Stimulated activated naive CD8-positive, alpha-beta T cell treated with anti-CD3 and anti-CD28 coated beads, Interleukin-15, amount 100 ng/mL, for 72 hours (primary cell): ENCODE measurements at regions not wholly inside any gene's neighbourhood (a gene's known extent, or its start where the extent isn't known, plus 50 kb on each side); places are given as distances from the start of the nearest gene placed in this dataset.

Source experiments
- ATAC-seq: fragments of 150-1000 bp; cut with Tn5 transposase; 2 replicates; pipeline ENCODE4 v1.10.0; 2021; ENCODE audit warnings: mild to moderate bottlenecking, moderate library complexity
- DNase-seq, 2 donors: peaks; one replicate each; pipeline ENCODE4 v3.0.0; 2021 to 2022
- H3K27ac Mint-ChIP-seq, 2 donors: one replicate each; pipeline ENCODE4 v1.8.0; 2022; ENCODE audit warnings: mild to moderate bottlenecking in 2 of 2, mixed read lengths in 2 of 2, moderate library complexity in 2 of 2
- H3K27me3 Mint-ChIP-seq: one replicate; pipeline ENCODE4 v1.8.0; 2022; ENCODE audit warnings: mixed read lengths
- H3K4me1 Mint-ChIP-seq: one replicate; pipeline ENCODE4 v1.8.0; 2022; ENCODE audit warnings: mild to moderate bottlenecking, mixed read lengths
- H3K4me3 Mint-ChIP-seq, 2 donors: one replicate each; pipeline ENCODE4 v1.8.0; 2022; ENCODE audit warnings: mild to moderate bottlenecking in 2 of 2, mixed read lengths in 2 of 2, moderate library complexity in 1 of 2
- H3K9me3 Mint-ChIP-seq, 2 donors: one replicate each; pipeline ENCODE4 v1.8.0; 2022; ENCODE audit warnings: mixed read lengths in 2 of 2

DNA sequence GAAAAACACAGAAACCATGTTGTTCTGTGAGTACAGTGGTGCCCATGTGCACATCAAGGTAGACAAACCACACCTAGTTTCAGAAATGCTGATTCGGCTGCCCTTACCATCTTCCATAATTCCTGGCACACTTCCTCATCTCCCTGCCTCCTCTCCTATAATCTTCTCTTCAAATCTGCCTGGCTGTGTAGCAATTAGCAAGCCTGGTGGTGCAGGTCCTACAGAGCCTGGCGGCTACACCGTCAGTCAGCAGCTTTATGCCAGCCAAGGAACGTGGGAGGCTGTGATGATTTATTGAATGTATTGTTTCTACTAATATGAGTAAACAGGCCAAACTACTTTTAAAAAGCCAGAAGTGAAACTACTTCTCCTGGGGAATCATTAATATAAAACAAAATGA is 106.8 kb downstream of the SEMA6D start:
- peaks cover 4 to 7% of the 10 kb centered on the region in 2 donors for H3K9me3 Mint-ChIP-seq

DNA sequence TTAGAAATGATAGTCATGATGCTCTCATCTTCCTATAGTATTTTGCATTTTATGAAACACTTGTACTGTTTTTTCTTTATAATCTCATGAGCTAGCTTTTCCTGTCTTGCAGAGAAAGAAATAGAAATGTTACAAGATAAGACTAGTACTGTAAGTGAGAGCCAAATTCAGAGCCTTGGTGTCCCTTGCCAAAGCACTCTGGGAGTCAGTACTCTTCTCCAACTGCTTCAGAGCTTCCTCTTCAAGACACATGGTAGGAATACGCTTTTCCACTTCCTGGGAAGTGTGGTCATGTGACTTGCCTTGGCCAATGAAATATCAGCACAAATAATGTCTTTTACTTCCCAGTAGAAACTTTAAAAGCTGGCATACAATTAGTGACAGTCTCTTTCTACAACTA is 112.4 kb downstream of the SEMA6D start:
- Mint-ChIP-seq H3K27ac (no peak overlapping the region), H3K9me3 (peaks cover 12 to 15% of the 10 kb centered on the region in 2 donors), H3K4me1 (no peaks in the 10 kb centered on the region), H3K4me3 (no peak overlapping the region), H3K27me3 (peaks cover 34% of the 10 kb centered on the region)
- DNase-seq (no peak), ATAC-seq (no peak)

More for the DNA sequence above, 106.8 kb downstream of the SEMA6D start:
- H3K27ac Mint-ChIP-seq, result no peak overlapping the region
- DNase-seq (no peak), ATAC-seq (no peak)
- no peak overlapping the region for H3K4me3 Mint-ChIP-seq
- H3K4me1 Mint-ChIP-seq, result no peaks in the 10 kb centered on the region
- H3K27me3 Mint-ChIP-seq, result peaks cover 21% of the 10 kb centered on the region

DNA sequence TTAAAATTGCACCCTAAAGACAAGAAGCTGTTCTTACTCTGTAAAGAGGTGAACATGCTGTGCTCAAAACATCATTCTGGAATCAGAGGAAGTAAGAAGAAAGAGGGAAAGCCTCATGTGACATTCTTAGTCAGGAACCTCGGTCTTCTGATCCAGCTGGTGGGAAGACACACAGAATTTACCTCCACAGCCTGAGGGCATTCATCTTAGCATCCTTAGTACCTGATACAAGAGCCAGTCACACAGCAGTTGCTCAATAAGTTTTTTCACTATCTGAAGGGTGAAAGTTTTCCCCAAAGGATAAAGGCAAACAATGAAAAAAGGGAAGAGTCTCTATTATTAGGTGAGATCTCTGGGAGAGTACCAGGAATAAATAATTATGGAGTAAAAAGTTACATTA is 116.8 kb downstream of the SEMA6D start:
- no peak for DNase-seq
- Mint-ChIP-seq H3K9me3 (peaks cover 13 to 15% of the 10 kb centered on the region in 2 donors), H3K4me1 (no peaks in the 10 kb centered on the region), H3K4me3 (no peak overlapping the region), H3K27ac (no peak overlapping the region), H3K27me3 (peaks cover 16% of the 10 kb centered on the region)
- ATAC-seq, result no peak

DNA sequence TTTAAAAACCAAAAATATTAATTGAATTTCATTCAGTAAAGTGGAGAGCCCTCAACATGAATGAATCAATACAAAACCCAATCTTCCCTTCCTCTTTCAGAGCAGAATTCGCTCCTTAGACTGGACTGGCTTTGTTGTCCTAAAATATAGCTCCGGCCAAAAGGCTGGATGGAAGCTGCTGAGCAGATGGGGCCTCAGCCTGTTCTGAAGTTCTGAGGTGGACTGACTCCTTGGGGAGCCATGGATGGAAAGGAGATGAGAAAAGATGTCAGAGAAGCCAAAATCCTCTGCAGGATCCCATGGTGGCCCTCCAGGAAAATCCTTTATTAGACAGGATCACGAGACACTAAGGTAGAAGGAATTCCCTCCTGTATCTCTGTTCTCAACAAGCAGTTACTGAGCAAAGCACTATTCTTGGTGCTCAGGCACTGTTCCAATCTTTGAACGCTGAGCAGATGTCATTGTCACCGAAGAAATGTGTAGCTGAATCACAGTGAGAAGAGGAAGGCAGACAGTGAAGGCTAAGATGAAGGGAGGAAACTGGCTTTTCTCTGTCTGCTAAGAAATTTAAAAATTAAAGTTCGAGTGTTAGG is 122.0 kb downstream of the SEMA6D start:
- Mint-ChIP-seq H3K4me1 (no peaks in the 10 kb centered on the region), H3K27ac (no peak overlapping the region), H3K9me3 (peaks cover 4 to 7% of the 10 kb centered on the region in 2 donors), H3K27me3 (peaks cover 10% of the 10 kb centered on the region), H3K4me3 (no peak overlapping the region)
- ATAC-seq (no peak), DNase-seq (no peak)

DNA sequence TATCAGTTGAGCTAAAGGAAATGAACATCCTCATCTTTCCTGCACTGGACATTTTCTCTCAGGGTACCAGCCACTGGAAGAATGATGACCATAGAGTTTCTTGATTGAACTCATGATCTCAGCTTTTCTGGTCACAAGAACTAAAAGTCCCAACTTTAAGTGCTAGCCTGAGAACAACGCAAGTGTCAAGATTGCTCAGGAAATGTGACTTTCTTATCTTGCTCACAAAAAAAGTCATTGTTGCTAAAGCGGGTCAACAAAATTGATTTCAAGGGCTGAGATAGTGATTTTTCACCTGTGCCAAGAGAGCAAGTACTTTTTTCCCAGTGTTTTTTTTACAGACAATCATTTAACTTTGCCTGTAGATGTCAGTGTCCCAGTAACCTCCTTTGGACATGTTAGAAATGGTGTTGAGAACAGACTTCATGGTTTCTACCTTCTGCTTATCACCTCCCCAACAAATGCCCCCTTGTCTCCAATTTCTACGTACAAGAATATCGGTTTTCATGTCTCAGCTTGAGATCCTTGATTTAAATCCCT is 125.9 kb downstream of the SEMA6D start:
- no peak overlapping the region for H3K4me3 Mint-ChIP-seq
- DNase-seq (no peak), ATAC-seq (no peak)
- H3K27me3 Mint-ChIP-seq, result peaks cover 22% of the 10 kb centered on the region
- no peaks in the 10 kb centered on the region for H3K4me1 Mint-ChIP-seq
- no peak overlapping the region for H3K27ac Mint-ChIP-seq
- H3K9me3 Mint-ChIP-seq, result no peaks in the 10 kb centered on the region

DNA sequence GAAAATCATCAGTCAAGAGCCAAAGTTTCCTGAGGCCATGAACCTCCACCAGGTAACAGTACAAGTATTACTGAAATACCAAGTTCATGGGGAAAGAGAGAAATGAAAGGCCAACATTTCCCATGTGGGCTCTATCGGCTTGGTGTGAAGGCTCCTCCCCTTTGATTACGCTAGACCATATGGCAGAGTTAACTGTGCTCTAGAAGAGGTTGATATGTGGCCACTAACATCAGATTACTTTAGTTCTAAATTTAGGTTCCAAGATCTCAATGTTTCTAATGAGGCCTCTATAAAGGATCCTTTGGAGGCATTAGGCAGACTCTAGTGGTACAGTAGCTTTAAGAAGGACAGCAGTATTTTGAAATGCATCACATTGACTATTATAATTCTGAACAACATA is 127.1 kb downstream of the SEMA6D start:
- DNase-seq, result no peak
- Mint-ChIP-seq H3K4me1 (no peaks in the 10 kb centered on the region), H3K9me3 (no peaks in the 10 kb centered on the region), H3K4me3 (no peak overlapping the region), H3K27me3 (peaks cover 16% of the 10 kb centered on the region), H3K27ac (no peak overlapping the region)
- no peak for ATAC-seq

DNA sequence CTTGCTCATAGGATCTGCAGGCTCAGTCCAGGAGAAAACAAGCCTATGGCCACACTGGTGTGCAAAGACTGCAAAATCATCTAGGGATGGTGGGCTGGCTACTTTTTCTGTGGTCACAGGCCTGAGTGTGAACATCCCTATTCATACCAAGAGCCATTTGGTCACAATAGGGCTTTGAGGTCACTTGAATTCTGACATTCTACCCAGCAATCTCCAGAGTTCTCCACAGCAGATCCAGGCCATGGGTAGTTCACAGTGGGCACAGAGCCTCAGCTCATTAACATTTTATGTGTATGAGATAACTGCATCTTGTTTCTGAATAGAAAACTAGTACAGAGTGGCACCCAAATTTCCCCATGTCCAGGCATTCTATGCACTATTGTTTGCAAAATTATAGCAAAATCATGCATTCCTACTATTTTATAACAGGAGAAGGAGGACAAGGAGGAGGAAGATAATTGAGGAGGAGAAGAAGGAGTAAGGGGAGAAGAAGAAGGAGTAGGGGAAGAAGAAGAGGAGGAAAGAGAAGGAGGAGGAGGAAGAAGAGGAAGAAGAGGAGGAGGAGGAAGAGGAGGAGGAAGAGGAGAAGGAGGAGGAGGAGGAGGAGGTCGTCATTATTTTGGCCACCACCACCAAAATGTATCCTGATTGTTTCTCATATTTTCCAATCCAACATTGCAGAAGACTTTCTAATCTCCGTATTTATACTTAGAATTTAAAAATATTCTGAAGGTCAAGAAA is 129.0 kb downstream of the SEMA6D start:
- Mint-ChIP-seq H3K27ac (no peak overlapping the region), H3K4me3 (no peak overlapping the region), H3K4me1 (no peaks in the 10 kb centered on the region), H3K9me3 (no peaks in the 10 kb centered on the region), H3K27me3 (peaks cover 13% of the 10 kb centered on the region)
- DNase-seq (no peak), ATAC-seq (no peak)

DNA sequence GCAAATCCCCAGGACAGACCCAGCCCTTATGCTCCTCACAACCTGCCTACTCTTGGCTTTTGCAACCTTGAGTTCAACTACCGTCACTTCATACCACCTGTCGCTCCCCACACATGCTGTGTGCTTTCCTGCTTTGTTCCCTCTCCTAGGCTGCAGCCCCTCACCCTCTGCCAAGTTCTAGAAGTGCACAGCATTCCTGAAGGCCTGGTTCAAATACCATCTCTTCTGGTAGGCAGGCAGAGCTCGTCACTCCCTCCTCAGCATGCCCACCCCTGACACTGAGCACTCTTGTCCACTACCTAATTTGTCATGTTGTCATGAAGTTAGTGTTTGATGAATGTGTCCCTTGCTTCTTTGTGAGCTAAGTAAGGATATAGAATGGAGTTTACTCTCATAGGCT is 129.6 kb downstream of the SEMA6D start:
- no peak for ATAC-seq
- Mint-ChIP-seq H3K27ac (no peak overlapping the region), H3K4me3 (no peak overlapping the region), H3K27me3 (peaks cover 13% of the 10 kb centered on the region), H3K9me3 (no peaks in the 10 kb centered on the region), H3K4me1 (no peaks in the 10 kb centered on the region)
- DNase-seq, result no peak

DNA sequence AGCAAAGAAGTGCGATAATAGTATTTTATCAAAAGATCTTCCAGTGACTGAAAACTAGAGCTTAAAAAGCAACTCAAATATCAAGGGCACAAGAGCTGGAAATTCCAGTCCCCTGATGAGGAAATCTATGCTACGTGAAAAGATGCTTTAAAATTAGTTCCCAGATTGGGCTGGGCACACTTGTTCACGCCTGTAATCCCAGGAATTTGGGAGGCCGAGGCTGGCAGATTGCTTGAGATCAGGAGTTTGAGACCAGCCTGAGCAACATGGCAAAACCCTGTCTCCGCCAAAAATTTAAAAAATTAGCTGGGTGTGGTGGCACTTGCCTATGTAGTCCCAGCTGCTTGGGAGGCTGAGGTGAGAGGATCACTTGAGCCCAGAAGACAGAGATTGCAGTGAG is 138.8 kb downstream of the SEMA6D start:
- H3K27ac Mint-ChIP-seq, result no peak overlapping the region
- ATAC-seq (no peak), DNase-seq (no peak)
- H3K9me3 Mint-ChIP-seq, result peaks cover 0 to 11% of the 10 kb centered on the region in 2 donors
- no peak overlapping the region for H3K4me3 Mint-ChIP-seq
- H3K4me1 Mint-ChIP-seq, result no peaks in the 10 kb centered on the region
- H3K27me3 Mint-ChIP-seq, result no peaks in the 10 kb centered on the region

DNA sequence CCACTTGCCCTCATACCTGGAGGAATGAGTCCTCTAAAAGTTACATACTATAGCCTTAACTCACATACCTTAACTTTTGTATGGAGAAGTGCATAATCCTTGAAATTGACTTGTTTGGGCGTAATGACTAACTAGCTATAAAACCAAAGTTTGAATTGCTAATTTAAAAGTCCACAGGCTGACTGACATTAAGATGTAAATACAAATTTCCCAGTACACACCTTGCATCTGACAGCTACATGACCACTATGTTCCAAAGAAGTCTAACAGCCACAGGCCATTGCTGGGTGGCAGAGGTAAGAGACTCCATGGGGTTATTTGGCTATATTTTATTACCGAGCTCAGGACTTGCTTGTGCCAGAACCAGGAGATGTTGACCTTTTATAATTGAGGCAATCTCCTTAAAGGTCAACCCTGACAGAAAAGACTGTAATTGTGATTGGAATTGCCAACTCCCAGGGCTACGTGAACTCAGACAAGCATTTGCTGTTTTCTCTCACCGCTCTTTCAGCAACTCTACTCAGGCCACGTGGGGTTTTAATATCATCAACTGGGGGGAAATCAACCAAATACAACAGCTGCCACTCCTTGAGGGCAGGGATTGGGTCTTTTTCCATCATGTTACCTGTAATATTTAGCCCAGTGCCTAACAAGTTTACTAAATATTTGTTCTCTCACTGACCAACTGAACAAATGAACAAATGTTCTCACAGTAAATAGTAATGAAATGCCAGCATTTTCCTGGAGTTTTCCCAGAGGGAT is 139.9 kb downstream of the SEMA6D start:
- H3K4me1 Mint-ChIP-seq, result no peaks in the 10 kb centered on the region
- no peak for DNase-seq
- H3K27me3 Mint-ChIP-seq, result no peaks in the 10 kb centered on the region
- H3K27ac Mint-ChIP-seq, result no peak overlapping the region
- no peak for ATAC-seq
- no peak overlapping the region for H3K4me3 Mint-ChIP-seq
- peaks cover 0 to 11% of the 10 kb centered on the region in 2 donors for H3K9me3 Mint-ChIP-seq

DNA sequence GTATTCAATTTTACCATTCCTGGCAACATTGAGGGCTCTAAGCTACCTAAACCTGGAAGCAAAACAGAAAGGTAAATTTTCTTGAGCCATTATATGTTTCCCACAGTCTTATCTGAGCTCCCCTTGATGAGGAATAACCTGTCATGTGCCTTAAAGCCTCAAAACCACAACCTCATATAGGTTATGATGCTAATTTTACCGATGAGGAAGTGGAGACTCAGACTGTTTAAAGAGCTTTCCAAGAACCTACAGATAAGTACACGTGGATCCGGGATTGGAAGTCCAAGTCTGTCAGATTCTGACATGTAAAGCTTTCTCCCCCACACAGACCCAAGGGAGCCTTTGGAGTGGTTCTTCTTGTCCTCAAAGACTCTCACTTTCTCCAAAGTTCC is 140.5 kb downstream of the SEMA6D start:
- ATAC-seq, result no peak
- DNase-seq, result no peak
- no peaks in the 10 kb centered on the region for H3K27me3 Mint-ChIP-seq

DNA sequence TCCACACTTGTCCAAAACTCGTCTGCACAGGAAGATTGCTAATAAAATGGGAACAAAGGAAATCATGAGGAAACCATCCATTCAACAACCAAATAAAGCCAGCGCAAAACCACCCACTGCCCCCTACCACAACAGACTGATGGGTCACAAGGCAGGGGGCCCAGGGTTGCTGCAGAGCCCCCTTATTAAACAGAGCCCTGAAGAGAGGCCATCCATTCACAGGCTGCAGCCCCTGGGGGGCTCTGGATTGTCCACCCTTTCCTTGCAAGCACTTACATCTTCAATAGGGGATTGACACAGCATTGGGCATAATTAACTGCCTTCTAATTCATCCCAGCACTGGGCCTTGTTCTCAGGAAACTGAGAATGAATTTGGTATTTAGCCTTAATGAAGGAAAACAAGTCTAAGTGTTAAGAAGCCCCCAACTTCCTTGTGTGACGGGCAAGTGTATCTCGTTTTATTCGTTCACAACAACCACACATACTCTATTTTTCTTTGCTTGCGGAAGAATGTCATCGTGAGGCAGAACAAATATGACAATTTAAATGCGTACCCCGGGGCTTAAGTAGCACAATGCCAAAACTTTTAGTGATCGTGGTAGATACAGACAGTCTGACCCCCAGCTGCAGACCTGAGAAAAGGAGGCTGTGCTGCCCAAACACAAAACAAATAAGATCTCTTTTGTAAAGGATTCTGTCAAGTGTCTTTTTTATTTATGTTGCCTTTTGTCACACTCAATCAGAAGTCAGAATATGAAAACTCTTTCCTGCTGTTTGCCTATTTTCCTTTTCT is 144.0 kb downstream of the SEMA6D start:
- H3K27ac Mint-ChIP-seq, result no peak overlapping the region
- DNase-seq, result no peak
- ATAC-seq, result no peak
- no peak overlapping the region for H3K4me3 Mint-ChIP-seq
- no peaks in the 10 kb centered on the region for H3K9me3 Mint-ChIP-seq
- no peaks in the 10 kb centered on the region for H3K4me1 Mint-ChIP-seq
- no peaks in the 10 kb centered on the region for H3K27me3 Mint-ChIP-seq

More for the DNA sequence above, 140.5 kb downstream of the SEMA6D start:
- Mint-ChIP-seq H3K27ac (no peak overlapping the region), H3K4me3 (no peak overlapping the region), H3K4me1 (no peaks in the 10 kb centered on the region), H3K9me3 (peaks cover 0 to 10% of the 10 kb centered on the region in 2 donors)

DNA sequence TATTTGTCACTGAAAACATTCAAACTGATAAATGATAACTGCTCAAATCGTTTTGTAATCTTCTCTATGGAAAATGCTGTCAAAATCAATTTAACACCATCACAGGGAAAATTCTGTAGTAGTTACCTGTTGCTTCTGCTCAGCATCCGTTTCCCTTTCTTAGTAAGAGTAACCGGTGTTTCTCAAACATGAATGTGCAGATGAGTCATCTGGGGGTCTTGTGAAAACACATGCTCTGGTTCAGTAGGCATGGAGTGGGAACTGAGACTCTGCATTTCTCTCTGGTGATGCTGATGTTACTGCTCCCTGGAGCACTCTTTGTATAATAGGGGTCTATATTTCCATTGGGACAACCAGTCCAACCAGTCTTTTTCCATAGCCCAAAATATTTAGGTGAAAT is 145.1 kb downstream of the SEMA6D start:
- Mint-ChIP-seq H3K4me1 (no peaks in the 10 kb centered on the region), H3K27me3 (no peaks in the 10 kb centered on the region), H3K4me3 (no peak overlapping the region), H3K27ac (no peak overlapping the region), H3K9me3 (no peaks in the 10 kb centered on the region)
- ATAC-seq (no peak), DNase-seq (no peak)

DNA sequence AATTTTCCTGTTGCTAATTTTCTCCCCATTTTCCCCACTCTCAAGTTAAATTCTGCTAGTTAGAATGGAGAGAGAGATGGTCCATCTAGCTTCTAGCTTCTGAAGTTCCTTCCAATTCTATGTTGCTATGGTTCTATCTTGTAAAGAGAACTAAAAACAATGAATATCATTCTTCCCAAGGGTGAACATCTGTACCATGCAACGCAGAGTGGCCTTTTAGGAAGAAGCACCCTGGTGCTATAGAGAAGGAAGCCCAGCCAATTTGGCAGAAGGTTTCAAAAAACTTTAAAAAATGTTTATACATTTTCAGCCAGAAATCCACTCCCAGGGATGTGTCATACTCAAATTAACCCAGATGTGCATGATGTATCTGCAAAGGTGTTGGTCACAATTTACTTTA is 149.1 kb downstream of the SEMA6D start:
- ATAC-seq, result no peak
- no peaks in the 10 kb centered on the region for H3K4me1 Mint-ChIP-seq
- DNase-seq, result no peak
- H3K27me3 Mint-ChIP-seq, result no peaks in the 10 kb centered on the region
- H3K9me3 Mint-ChIP-seq, result peaks cover 7 to 12% of the 10 kb centered on the region in 2 donors
- no peak overlapping the region for H3K27ac Mint-ChIP-seq
- no peak overlapping the region for H3K4me3 Mint-ChIP-seq

DNA sequence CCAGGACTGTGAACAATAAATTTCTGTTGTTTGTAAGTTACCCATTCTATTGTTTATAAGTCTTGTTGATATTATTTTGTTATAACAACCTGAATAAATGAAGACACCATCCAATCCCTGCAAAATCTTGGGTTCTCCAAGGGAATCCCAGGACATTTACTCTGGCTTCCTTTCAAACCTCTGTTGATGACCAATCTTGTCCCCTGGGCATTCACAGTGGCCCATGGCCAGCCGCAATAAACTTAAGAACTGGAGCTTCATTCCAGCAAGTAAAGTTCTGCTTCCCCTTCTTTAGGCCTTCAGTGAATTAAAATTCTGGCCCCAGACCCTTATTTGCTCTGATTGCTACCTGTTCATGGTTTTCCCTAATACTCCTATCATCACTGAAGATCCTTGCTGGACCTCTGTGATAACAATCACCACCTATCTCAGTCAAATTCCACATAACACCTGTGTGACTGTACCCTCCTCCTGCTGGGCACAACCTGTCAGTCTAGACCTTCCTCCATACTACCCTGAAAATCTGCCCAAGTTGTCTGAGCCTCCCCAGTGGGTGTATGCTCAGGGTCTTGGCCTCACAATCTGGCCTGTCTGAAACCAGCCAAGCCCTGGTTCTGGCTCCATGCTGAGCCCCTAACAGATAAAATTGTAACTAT is 153.1 kb downstream of the SEMA6D start:
- Mint-ChIP-seq H3K27me3 (no peaks in the 10 kb centered on the region), H3K9me3 (peaks cover 7 to 15% of the 10 kb centered on the region in 2 donors), H3K4me3 (no peak overlapping the region), H3K4me1 (no peaks in the 10 kb centered on the region), H3K27ac (no peak overlapping the region)
- DNase-seq, result no peak
- ATAC-seq, result no peak
